ENCODE measurements at regions not wholly inside any gene's neighbourhood (a gene's known extent, or its start where the extent isn't known, plus 50 kb on each side); places are given as distances from the start of the nearest gene placed in this dataset.

DNA sequence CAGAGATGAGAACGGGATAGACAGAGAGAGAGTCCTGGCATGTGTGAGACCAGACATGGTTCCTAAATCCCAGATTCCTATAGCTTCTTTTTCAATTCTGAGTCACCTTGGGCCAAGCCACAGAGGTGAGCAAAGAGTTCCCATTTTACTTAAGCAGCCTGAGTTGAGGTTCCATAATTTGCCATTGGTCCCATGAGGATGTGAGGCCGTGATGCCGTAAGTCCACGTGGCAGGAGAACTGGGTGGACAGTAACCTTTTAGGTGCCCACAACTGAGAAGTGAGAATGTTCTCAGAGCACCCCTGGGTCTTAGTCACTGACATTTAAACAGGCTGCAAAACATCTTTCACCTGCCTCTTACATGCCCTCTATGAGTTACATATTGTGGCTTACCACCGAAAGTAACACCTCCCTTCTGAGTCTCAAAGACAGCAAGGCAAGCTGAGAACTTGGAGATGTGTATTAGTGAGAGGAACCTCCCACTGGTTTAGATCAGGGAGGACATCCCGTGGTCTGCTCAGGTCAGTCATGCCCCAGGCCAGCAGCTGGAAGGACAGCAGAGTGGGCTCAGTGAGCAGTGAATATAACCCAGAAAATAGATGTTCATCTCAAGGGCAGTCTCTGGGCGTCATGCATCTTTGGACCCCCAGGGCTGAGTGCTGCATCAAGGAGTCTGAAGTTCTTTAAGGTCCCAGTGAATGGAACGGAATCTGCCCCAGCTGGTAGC lies 127.9 kb upstream of the LGALSL start:
- no peak overlapping the region for H3K4me3 ChIP-seq (replicated peaks in 1 of 2; ENCODE audit: low read depth in 2 of 2, low read length in 2 of 2)
- no peak for DNase-seq (ENCODE audit: low read depth in 2 of 2)
- no peak for TF ChIP-seq CTCF (IDR thresholded peaks at IDR 0.05; ENCODE audit: low read depth, low read length)

- DNase-seq (ENCODE audit: low read depth in 2 of 2) = no peak
- no peak for TF ChIP-seq CTCF (IDR thresholded peaks at IDR 0.05; ENCODE audit: low read depth, low read length)
- no peak overlapping the region for H3K4me3 ChIP-seq (replicated peaks in 1 of 2; ENCODE audit: low read depth in 2 of 2, low read length in 2 of 2)
Observed at GRCh38 chr2:64326578-64327050, 127.3 kb upstream of the LGALSL start.

DNA sequence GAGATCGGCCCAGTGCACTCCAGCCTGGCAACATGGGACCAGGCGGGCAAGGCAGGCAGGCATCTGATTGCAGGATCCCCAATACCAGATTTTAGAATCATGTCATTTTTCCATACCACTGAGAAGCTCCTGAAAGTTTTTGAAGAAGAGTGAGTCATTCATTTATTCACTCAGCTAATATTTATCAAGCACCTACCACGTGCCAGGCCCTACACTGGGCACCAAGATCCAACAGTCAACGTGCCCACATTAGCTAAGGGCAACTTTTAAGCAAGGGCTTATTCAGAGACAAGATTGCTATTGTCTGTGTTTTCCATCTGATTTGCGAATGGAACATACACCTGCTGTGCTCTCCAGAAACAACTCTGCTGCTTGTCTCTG lies 126.8 kb upstream of the LGALSL start:
- no peak for DNase-seq (ENCODE audit: low read depth in 2 of 2)
- no peak for TF ChIP-seq CTCF (IDR thresholded peaks at IDR 0.05; ENCODE audit: low read depth, low read length)
- no peak overlapping the region for H3K4me3 ChIP-seq (replicated peaks in 1 of 2; ENCODE audit: low read depth in 2 of 2, low read length in 2 of 2)

- peak; percentile 45 to 50 for DNase-seq (ENCODE audit: low read depth in 2 of 2)
- no peak overlapping the region for H3K4me3 ChIP-seq (replicated peaks in 1 of 2; ENCODE audit: low read depth in 2 of 2, low read length in 2 of 2)
- peak; percentile 46 for TF ChIP-seq CTCF (IDR thresholded peaks at IDR 0.05; ENCODE audit: low read depth, low read length)
Observed at GRCh38 chr2:64327510-64328414, 126.2 kb upstream of the LGALSL start.

- no peak overlapping the region for H3K4me3 ChIP-seq (replicated peaks in 1 of 2; ENCODE audit: low read depth in 2 of 2, low read length in 2 of 2)
- TF ChIP-seq CTCF (IDR thresholded peaks at IDR 0.05; ENCODE audit: low read depth, low read length) = no peak
- DNase-seq (ENCODE audit: low read depth in 2 of 2) = no peak
Observed at GRCh38 chr2:64328415-64328722, 125.6 kb upstream of the LGALSL start.

- no peak for TF ChIP-seq CTCF (IDR thresholded peaks at IDR 0.05; ENCODE audit: low read depth, low read length)
Observed at GRCh38 chr2:64328756-64329155, 125.2 kb upstream of the LGALSL start.

More at GRCh38 chr2:64328756-64329155, 125.2 kb upstream of the LGALSL start:
- DNase-seq (ENCODE audit: low read depth in 2 of 2) = no peak
- no peak overlapping the region for H3K4me3 ChIP-seq (replicated peaks in 1 of 2; ENCODE audit: low read depth in 2 of 2, low read length in 2 of 2)
